WERI-Rb-1 (cell line): ENCODE measurements at regions not wholly inside any gene's neighbourhood (a gene's known extent, or its start where the extent isn't known, plus 50 kb on each side); places are given as distances from the start of the nearest gene placed in this dataset.
"Not testable (repeated sequence)": the region's sequence is repeated elsewhere in the genome, so short reads cannot be mapped to it uniquely, and the experiment has no call there.

Experiments used
- DNase-seq: peaks from one replicate; pipeline ENCODE4 v3.0.0-alpha.2; 2020
- H3K27ac ChIP-seq: fragments of 250-450 bp; sonication (Bioruptor Pico); 2 replicates; pipeline ENCODE4 v1.5.1; 2020; ENCODE audit warnings: mild to moderate bottlenecking, moderate library complexity
- H3K27me3 ChIP-seq: fragments of 250-450 bp; sonication (Bioruptor Pico); 2 replicates; pipeline ENCODE4 v1.5.1; 2021; ENCODE audit warnings: mild to moderate bottlenecking, low read depth, moderate library complexity; ENCODE audit not compliant: insufficient read depth, severe bottlenecking
- H3K36me3 ChIP-seq: fragments of 250-450 bp; sonication (Bioruptor Pico); 2 replicates; pipeline ENCODE4 v1.5.1; 2020; ENCODE audit warnings: mild to moderate bottlenecking, moderate library complexity
- H3K4me3 ChIP-seq: 2 replicates; pipeline ENCODE4 v1.5.1; 2011; ENCODE audit warnings: low read depth, mild to moderate bottlenecking, control low read depth, low read length
- H3K9me3 ChIP-seq: fragments of 250-450 bp; sonication (Bioruptor Pico); 2 replicates; pipeline ENCODE4 v1.5.1; 2021; ENCODE audit warnings: mild to moderate bottlenecking, moderate library complexity; ENCODE audit not compliant: severe bottlenecking
- CTCF ChIP-seq: IDR thresholded peaks from 2 replicates; pipeline ENCODE4 v1.5.1; 2011; ENCODE audit warnings: low read depth, mild to moderate bottlenecking, control low read depth, inconsistent platforms, low read length

GRCh38 chr1:144140243-144140642 is 168.5 kb upstream of the FAM72C start:
- not testable (repeated sequence) for H3K27ac ChIP-seq, H3K4me3 ChIP-seq, H3K27me3 ChIP-seq, H3K9me3 ChIP-seq, H3K36me3 ChIP-seq, DNase-seq

- DNase-seq = peak; percentile 16
- not testable (repeated sequence) for H3K27ac ChIP-seq, H3K36me3 ChIP-seq, H3K4me3 ChIP-seq
- H3K27me3 ChIP-seq = peaks cover 17% of the 10 kb centered on the region
- H3K9me3 ChIP-seq = peaks cover 30% of the 10 kb centered on the region
These were observed 133.2 kb upstream of the FAM72C start for GRCh38 chr1:144105006-144105405.

- Histone ChIP-seq H3K27me3 (peaks cover 17% of the 10 kb centered on the region), H3K9me3 (peaks cover 30% of the 10 kb centered on the region)
- H3K4me3 ChIP-seq, H3K36me3 ChIP-seq, H3K27ac ChIP-seq: not testable (repeated sequence)
- DNase-seq = peak; percentile 78
These were observed 132.4 kb upstream of the FAM72C start for GRCh38 chr1:144104000-144104677.

GRCh38 chr1:144103156-144103880 is 131.5 kb upstream of the FAM72C start:
- peak; percentile 78 for DNase-seq

GRCh38 chr1:144102046-144102745 is 130.4 kb upstream of the FAM72C start:
- peak; percentile 35 for DNase-seq
- not testable (repeated sequence) for H3K36me3 ChIP-seq, H3K4me3 ChIP-seq, H3K27ac ChIP-seq
- Histone ChIP-seq H3K27me3 (peaks cover 17% of the 10 kb centered on the region), H3K9me3 (peaks cover 30% of the 10 kb centered on the region)

More at GRCh38 chr1:144103156-144103880, 131.5 kb upstream of the FAM72C start:
- H3K27ac ChIP-seq, H3K4me3 ChIP-seq, H3K36me3 ChIP-seq: not testable (repeated sequence)
- H3K9me3 ChIP-seq = peaks cover 30% of the 10 kb centered on the region
- peaks cover 17% of the 10 kb centered on the region for H3K27me3 ChIP-seq

GRCh38 chr1:144101397-144102045 is 129.7 kb upstream of the FAM72C start:
- TF ChIP-seq CTCF = no peak
- Histone ChIP-seq H3K27ac (no peak overlapping the region), H3K4me3 (no peak overlapping the region), H3K27me3 (peaks cover 17% of the 10 kb centered on the region), H3K36me3 (no peaks in the 10 kb centered on the region), H3K9me3 (peaks cover 30% of the 10 kb centered on the region)
- DNase-seq = peak; percentile 44

GRCh38 chr1:144077167-144077841 is 105.5 kb upstream of the FAM72C start:
- not testable (repeated sequence) for H3K9me3 ChIP-seq, H3K27me3 ChIP-seq, H3K36me3 ChIP-seq
- H3K27ac ChIP-seq = peak overlapping the region; percentile 39
- DNase-seq = peak; percentile 75
- peak overlapping the region; percentile 59 for H3K4me3 ChIP-seq

- H3K27me3 ChIP-seq, H3K27ac ChIP-seq, H3K9me3 ChIP-seq, DNase-seq, H3K36me3 ChIP-seq: not testable (repeated sequence)
- peak overlapping the region; percentile 59 for H3K4me3 ChIP-seq
These were observed 104.9 kb upstream of the FAM72C start for GRCh38 chr1:144076646-144077045.

- not testable (repeated sequence) for H3K27me3 ChIP-seq, DNase-seq, H3K4me3 ChIP-seq, H3K9me3 ChIP-seq, H3K27ac ChIP-seq, H3K36me3 ChIP-seq
These were observed 98.7 kb upstream of the FAM72C start for GRCh38 chr1:144070394-144071053.

GRCh38 chr1:144067042-144067441 is 95.3 kb upstream of the FAM72C start:
- H3K9me3 ChIP-seq, H3K36me3 ChIP-seq, H3K27me3 ChIP-seq, H3K27ac ChIP-seq, DNase-seq, H3K4me3 ChIP-seq: not testable (repeated sequence)

- not testable (repeated sequence) for DNase-seq, H3K9me3 ChIP-seq, H3K36me3 ChIP-seq, H3K4me3 ChIP-seq, H3K27ac ChIP-seq, H3K27me3 ChIP-seq
These were observed 94.5 kb upstream of the FAM72C start for GRCh38 chr1:144066071-144066813.
